ELF-1 (cell line): ENCODE measurements at regions not wholly inside any gene's neighbourhood (a gene's known extent, or its start where the extent isn't known, plus 50 kb on each side); places are given as distances from the start of the nearest gene placed in this dataset.
"Not testable (repeated sequence)": the region's sequence is repeated elsewhere in the genome, so short reads cannot be mapped to it uniquely, and the experiment has no call there.

Source experiments
- DNase-seq: peaks from one replicate; pipeline ENCODE4 v3.0.0-alpha.2; 2016; ENCODE audit warnings: low read depth, low spot score

GRCh38 chr6:74587386-74587785, 618.5 kb downstream of the COL12A1 start:
- no peak for DNase-seq

GRCh38 chr6:74585753-74586152, 620.1 kb downstream of the COL12A1 start:
- DNase-seq, result no peak

DNA sequence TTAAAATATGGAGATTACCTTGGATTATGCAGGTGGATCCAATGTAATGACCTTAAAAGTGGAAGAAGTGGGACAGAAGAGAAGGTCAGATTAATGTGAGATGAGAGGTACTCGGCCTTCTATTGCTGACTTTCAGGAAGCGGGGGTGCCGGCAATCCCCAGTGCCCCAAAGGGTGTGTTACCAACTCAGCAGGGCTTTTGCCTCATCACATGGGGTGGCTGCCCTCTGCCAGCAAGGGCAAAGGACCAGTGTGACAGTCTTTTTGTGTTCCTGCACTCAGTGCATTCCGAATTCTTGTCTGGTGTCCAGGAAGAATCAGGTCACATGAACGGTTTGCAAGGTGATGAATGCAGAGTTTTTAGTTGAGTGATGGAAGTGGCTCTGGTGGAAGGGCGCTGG, 624.2 kb downstream of the COL12A1 start:
- DNase-seq, result no peak

- DNase-seq, result no peak
These were observed 626.1 kb downstream of the COL12A1 start for GRCh38 chr6:74579794-74580193.

DNA sequence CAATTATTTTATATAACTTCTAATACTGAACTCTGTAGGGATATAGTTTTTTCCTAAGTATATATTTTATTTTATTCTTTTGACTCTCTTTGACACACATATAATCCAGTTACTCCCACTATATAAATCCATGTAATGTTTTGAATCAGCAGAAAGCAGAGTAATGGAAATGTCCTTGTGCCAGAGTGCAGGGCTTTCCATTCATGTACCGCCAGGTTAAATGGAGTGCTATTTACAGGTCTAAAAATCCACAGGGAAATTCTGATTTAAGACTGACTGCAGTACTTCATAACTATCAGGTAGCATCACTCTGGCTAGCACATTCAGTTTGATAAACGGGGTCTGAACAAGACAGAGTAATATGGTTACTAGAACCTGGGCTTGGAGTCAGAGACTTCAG, 626.8 kb downstream of the COL12A1 start:
- DNase-seq, result no peak

DNA sequence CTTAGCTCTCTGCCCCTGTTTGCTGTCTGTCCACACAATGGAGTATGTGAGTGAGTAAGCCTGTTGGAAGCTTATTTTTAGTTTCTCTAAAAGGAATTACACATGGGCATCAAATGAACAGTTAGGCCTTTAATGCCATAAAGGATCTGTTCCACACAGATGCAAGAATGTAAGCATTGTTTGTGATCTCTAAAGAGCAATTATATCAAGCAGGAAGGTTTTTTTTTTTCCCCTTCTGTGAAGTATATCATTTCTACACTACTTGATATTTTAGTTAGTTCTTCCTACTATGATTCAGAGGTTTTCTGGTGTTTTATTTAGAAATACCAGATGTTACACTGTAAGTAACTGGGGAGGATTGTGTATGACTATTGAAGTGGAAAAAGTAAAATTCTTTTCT, 627.5 kb downstream of the COL12A1 start:
- no peak for DNase-seq

- DNase-seq, result no peak
These were observed 628.2 kb downstream of the COL12A1 start for GRCh38 chr6:74577619-74578018.

DNA sequence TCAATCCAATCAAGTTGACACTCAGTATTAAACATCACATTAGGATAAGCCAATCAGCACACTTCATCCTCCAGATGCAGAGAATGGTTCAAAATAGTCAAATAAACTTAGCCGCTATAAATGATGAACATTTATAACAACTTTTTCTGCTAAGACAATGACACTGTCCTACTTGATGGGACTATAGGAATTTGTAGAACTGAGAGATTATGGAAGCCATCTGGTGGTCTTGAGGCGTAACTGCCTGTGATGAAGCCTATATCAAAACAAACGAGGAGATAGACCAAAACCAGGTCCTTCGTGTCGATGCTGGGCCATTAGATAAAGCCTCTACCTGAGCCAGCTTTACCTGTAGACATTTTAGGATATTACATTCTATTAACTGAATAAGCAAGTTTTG, 631.1 kb downstream of the COL12A1 start:
- peak; percentile 8 for DNase-seq

DNA sequence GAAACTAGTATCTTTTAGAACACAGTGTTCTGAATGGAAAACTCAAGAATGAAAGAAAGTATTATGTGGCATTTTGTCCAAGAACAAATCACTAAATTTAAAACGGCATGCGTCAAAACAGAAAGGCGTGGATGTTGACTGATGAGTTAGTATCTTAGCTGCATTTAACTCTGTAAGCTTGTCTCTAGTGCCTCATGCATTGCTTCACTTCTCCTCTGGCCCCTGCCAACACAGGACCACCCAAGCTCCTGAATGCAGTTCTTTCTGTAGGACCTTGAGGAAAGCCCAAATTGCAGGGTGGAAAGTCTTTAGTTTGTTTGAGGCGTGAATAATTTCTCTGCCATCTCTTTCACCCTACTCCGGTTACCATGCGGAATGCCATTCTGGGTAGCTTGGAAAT, 632.2 kb downstream of the COL12A1 start:
- DNase-seq, result no peak

GRCh38 chr6:74570044-74570443, 635.8 kb downstream of the COL12A1 start:
- no peak for DNase-seq

- DNase-seq, result no peak
These were observed 637.0 kb downstream of the COL12A1 start for GRCh38 chr6:74568861-74569260.

DNA sequence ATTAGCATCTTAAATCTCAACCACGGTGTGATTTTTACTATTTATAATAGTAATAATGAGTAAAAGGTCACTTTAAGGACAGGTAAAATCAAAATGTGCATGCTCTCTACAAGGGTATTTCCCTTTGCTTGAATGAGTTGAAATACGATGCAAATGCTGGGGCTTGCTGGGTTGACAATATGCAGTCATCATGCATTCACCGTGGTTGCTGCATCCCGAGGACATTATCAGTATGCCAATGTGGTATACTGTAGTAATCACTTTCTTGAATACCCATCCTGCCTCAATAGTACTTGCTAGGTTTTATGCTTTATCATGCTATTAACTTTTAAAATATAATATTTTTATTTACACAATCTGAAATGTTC, 637.9 kb downstream of the COL12A1 start:
- DNase-seq, result not testable (repeated sequence)

DNA sequence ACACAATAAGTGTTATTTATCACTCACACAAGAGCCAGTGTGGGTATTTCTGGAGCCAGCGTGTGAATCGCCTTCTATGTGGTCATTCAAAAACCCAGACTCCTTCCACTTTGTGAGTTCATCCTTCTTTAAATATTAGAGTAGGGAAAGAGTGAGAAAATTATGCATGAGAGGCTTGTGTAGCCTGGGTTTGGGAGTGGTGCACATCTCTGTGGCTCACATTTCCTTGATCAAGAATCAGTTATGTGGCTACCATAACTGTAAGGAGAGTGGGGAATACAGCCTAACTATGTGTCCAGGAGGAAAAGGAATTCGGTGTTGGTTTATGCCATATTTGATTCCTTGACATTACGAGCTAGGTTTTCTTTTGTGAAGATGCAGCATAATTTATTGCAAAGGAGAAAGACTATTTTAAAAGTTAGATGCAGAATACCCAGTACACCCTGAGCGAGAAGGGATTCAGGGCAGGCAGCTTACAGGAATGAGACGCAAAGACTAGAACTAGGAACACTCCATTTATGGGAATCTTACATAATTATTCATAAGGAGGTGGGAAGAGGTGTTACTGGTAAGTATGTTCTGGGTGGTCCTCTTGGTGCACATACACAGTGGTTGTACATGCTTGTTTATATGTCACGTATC, 638.5 kb downstream of the COL12A1 start:
- DNase-seq, result no peak

GRCh38 chr6:74557236-74557635, 648.6 kb downstream of the COL12A1 start:
- DNase-seq, result no peak

DNA sequence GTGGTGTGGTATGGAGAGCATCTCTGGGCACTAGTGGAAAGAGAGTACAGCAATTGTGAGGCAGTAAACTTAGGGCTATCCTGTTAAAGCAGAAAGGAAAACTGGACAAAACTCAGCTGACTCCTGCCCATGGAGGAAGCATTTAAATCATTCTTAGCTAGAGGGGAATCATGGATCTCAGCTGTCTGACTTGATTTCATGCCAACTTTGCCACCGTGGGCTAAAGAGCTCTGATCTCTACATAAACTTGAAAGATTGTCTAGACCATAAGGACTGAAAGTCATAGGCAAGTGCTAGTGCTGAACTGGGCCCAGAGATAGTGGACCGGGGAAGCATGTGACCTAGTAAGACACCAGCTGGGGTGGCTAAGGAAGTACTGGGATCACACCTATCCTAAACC, 651.8 kb downstream of the COL12A1 start:
- no peak for DNase-seq

DNA sequence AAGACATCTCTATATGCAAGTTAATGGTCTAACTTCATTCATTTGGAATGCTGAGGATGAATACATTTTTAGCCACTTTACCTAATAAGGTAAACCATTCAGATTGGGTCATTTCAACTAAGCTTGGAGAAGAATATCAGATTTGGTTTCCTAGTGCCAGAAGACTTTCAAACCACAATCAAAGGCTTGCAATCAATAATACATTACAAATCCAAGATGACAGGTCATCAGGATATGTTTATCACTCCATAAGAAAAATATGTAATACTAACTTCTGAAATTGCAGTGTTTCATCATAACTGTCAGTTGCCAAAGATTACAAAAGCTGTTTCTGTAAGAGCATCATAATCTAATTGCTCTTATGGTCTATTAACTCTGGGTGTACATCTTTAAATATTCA, 654.0 kb downstream of the COL12A1 start:
- no peak for DNase-seq

GRCh38 chr6:74550821-74551220, 655.0 kb downstream of the COL12A1 start:
- no peak for DNase-seq

GRCh38 chr6:74549746-74550145, 656.1 kb downstream of the COL12A1 start:
- no peak for DNase-seq

GRCh38 chr6:74534465-74535211, 671.2 kb downstream of the COL12A1 start:
- DNase-seq, result no peak

DNA sequence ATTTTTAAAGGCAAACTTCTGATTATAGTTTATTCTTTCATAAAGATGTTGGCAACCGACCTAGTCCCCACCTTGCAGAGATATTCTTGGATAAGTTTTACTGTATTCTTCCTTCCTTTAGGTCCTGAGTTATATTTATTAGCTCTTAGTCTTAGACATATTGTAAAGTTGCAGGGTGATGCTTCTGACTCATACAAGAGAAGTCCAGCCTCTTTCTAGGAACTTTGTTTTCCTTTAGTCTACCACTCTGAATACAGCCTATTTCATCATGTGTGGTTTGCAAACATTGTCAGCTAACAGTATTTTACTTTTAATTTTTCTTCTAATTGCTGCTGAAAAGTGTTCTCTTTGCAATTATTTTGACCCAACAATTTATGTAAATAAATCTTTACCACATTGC, 686.7 kb downstream of the COL12A1 start:
- no peak for DNase-seq

DNA sequence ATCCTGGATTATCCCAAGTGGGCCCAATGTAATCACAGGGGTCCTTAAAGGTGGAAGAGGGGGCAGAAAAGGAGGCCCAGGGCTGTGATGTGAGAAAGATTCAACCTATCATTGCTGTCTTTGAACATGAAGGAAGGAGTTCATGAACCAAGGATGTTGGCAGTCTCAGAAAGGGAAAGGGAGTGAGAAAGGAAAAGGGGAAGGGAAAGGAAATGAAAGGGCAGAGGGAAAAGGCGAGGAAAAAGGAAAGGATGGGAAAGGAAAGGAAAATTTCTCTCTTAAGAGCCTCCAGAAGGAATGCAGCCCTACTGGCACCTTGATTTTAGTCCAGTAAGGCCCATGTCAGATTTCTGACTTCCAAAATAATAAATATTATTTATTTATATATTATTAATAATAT, 687.8 kb downstream of the COL12A1 start:
- no peak for DNase-seq

DNA sequence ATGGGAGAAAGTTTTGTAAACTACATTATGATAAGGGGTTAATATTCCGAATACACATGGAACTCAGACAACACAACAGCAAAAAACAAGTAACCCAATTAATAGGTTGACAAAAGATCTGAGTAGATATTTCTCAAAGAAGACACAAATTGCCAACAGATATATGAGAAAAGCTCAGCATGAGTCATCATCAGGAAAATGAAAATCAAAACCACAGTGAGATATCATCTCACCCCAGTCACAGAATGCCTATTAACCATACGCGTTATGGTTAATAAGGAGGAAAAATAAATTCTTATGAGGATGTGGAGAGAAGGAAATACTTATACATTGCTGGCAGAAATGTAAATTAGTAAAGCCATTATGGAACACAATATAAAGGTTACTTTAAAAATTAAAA, 695.0 kb downstream of the COL12A1 start:
- no peak for DNase-seq

- no peak for DNase-seq
These were observed 698.2 kb downstream of the COL12A1 start for GRCh38 chr6:74507649-74508048.

GRCh38 chr6:74505391-74505790, 700.5 kb downstream of the COL12A1 start:
- DNase-seq, result no peak
